ENCODE measurements at regions not wholly inside any gene's neighbourhood (a gene's known extent, or its start where the extent isn't known, plus 50 kb on each side); places are given as distances from the start of the nearest gene placed in this dataset.

- Mint-ChIP-seq H3K4me1 (ENCODE audit: low read depth) (no peaks in the 10 kb centered on the region), H3K4me3 (no peak overlapping the region), H3K36me3 (ENCODE audit: insufficient read depth in 2 of 2) (peaks cover 0 to 1% of the 10 kb centered on the region in 2 donors), H3K27me3 (ENCODE audit: low read depth) (no peaks in the 10 kb centered on the region), H3K27ac (no peak overlapping the region), H3K9me3 (peaks cover 0 to 6% of the 10 kb centered on the region in 2 donors)
- DNase-seq (no peak), ATAC-seq (replicated peaks in 1 of 2) (no peak)
Observed at GRCh38 chr11:28992996-28993395, 884.8 kb downstream of the METTL15 start.

GRCh38 chr11:28984231-28984630, 876.0 kb downstream of the METTL15 start:
- no peaks in the 10 kb centered on the region for H3K27me3 Mint-ChIP-seq (ENCODE audit: low read depth)

GRCh38 chr11:28983780-28984179, 875.6 kb downstream of the METTL15 start:
- DNase-seq (no peak), ATAC-seq (replicated peaks in 1 of 2) (no peak)
- Mint-ChIP-seq H3K36me3 (ENCODE audit: insufficient read depth in 2 of 2) (no peaks in the 10 kb centered on the region), H3K27ac (no peak overlapping the region), H3K9me3 (peaks cover 0 to 3% of the 10 kb centered on the region in 2 donors), H3K27me3 (ENCODE audit: low read depth) (no peaks in the 10 kb centered on the region), H3K4me1 (ENCODE audit: low read depth) (no peaks in the 10 kb centered on the region), H3K4me3 (no peak overlapping the region)

More at GRCh38 chr11:28984231-28984630, 876.0 kb downstream of the METTL15 start:
- Mint-ChIP-seq H3K9me3 (peaks cover 0 to 3% of the 10 kb centered on the region in 2 donors), H3K4me3 (no peak overlapping the region), H3K27ac (no peak overlapping the region), H3K36me3 (ENCODE audit: insufficient read depth in 2 of 2) (no peaks in the 10 kb centered on the region), H3K4me1 (ENCODE audit: low read depth) (no peaks in the 10 kb centered on the region)
- ATAC-seq (replicated peaks in 1 of 2) (no peak), DNase-seq (no peak)

- no peak for ATAC-seq (replicated peaks in 1 of 2)
- no peaks in the 10 kb centered on the region for H3K4me1 Mint-ChIP-seq (ENCODE audit: low read depth)
- H3K36me3 Mint-ChIP-seq (ENCODE audit: insufficient read depth in 2 of 2), result no peaks in the 10 kb centered on the region
Observed at GRCh38 chr11:28981381-28981780, 873.2 kb downstream of the METTL15 start.

GRCh38 chr11:28976801-28977145, 868.6 kb downstream of the METTL15 start:
- Mint-ChIP-seq H3K27ac (no peak overlapping the region), H3K36me3 (ENCODE audit: insufficient read depth in 2 of 2) (no peaks in the 10 kb centered on the region), H3K27me3 (ENCODE audit: low read depth) (no peaks in the 10 kb centered on the region), H3K4me1 (ENCODE audit: low read depth) (no peaks in the 10 kb centered on the region), H3K9me3 (peaks cover 8 to 10% of the 10 kb centered on the region in 2 donors), H3K4me3 (no peak overlapping the region)
- ATAC-seq (replicated peaks in 1 of 2) (no peak), DNase-seq (no peak)

More at GRCh38 chr11:28981381-28981780, 873.2 kb downstream of the METTL15 start:
- Mint-ChIP-seq H3K27ac (no peak overlapping the region), H3K27me3 (ENCODE audit: low read depth) (no peaks in the 10 kb centered on the region), H3K4me3 (no peak overlapping the region), H3K9me3 (peaks cover 0 to 5% of the 10 kb centered on the region in 2 donors)
- DNase-seq, result no peak

- DNase-seq (no peak), ATAC-seq (replicated peaks in 1 of 2) (no peak)
- H3K27ac Mint-ChIP-seq, result no peak overlapping the region
- H3K4me1 Mint-ChIP-seq (ENCODE audit: low read depth), result no peaks in the 10 kb centered on the region
- H3K9me3 Mint-ChIP-seq, result peaks cover 8 to 10% of the 10 kb centered on the region in 2 donors
- H3K4me3 Mint-ChIP-seq, result no peak overlapping the region
- H3K27me3 Mint-ChIP-seq (ENCODE audit: low read depth), result no peaks in the 10 kb centered on the region
- no peaks in the 10 kb centered on the region for H3K36me3 Mint-ChIP-seq (ENCODE audit: insufficient read depth in 2 of 2)
Observed at GRCh38 chr11:28976012-28976800, 868.0 kb downstream of the METTL15 start.

- Mint-ChIP-seq H3K9me3 (peaks cover 8 to 10% of the 10 kb centered on the region in 2 donors), H3K27ac (no peak overlapping the region), H3K27me3 (ENCODE audit: low read depth) (no peaks in the 10 kb centered on the region), H3K36me3 (ENCODE audit: insufficient read depth in 2 of 2) (no peaks in the 10 kb centered on the region), H3K4me1 (ENCODE audit: low read depth) (no peaks in the 10 kb centered on the region), H3K4me3 (no peak overlapping the region)
- ATAC-seq (replicated peaks in 1 of 2) (no peak), DNase-seq (no peak)
Observed at GRCh38 chr11:28969832-28970231, 861.6 kb downstream of the METTL15 start.

GRCh38 chr11:28966951-28967350, 858.8 kb downstream of the METTL15 start:
- H3K36me3 Mint-ChIP-seq (ENCODE audit: insufficient read depth in 2 of 2), result no peaks in the 10 kb centered on the region
- no peak overlapping the region for H3K4me3 Mint-ChIP-seq

GRCh38 chr11:28965819-28966218, 857.6 kb downstream of the METTL15 start:
- DNase-seq, result no peak
- Mint-ChIP-seq H3K36me3 (ENCODE audit: insufficient read depth in 2 of 2) (no peaks in the 10 kb centered on the region), H3K27ac (no peak overlapping the region), H3K27me3 (ENCODE audit: low read depth) (no peaks in the 10 kb centered on the region), H3K4me3 (no peak overlapping the region), H3K4me1 (ENCODE audit: low read depth) (no peaks in the 10 kb centered on the region), H3K9me3 (peaks cover 10% of the 10 kb centered on the region in 2 donors)
- ATAC-seq (replicated peaks in 1 of 2), result no peak

More at GRCh38 chr11:28966951-28967350, 858.8 kb downstream of the METTL15 start:
- Mint-ChIP-seq H3K4me1 (ENCODE audit: low read depth) (no peaks in the 10 kb centered on the region), H3K27me3 (ENCODE audit: low read depth) (no peaks in the 10 kb centered on the region), H3K9me3 (peaks cover 8 to 10% of the 10 kb centered on the region in 2 donors), H3K27ac (no peak overlapping the region)
- ATAC-seq (replicated peaks in 1 of 2) (no peak), DNase-seq (no peak)

- Mint-ChIP-seq H3K27me3 (ENCODE audit: low read depth) (no peaks in the 10 kb centered on the region), H3K4me1 (ENCODE audit: low read depth) (no peaks in the 10 kb centered on the region)
Observed at GRCh38 chr11:28964811-28965210, 856.6 kb downstream of the METTL15 start.

GRCh38 chr11:28963187-28963586, 855.0 kb downstream of the METTL15 start:
- DNase-seq (no peak), ATAC-seq (replicated peaks in 1 of 2) (no peak)
- Mint-ChIP-seq H3K4me1 (ENCODE audit: low read depth) (no peaks in the 10 kb centered on the region), H3K27me3 (ENCODE audit: low read depth) (no peaks in the 10 kb centered on the region), H3K4me3 (no peak overlapping the region), H3K9me3 (peaks cover 6% of the 10 kb centered on the region in 2 donors), H3K36me3 (ENCODE audit: insufficient read depth in 2 of 2) (no peaks in the 10 kb centered on the region), H3K27ac (no peak overlapping the region)

More at GRCh38 chr11:28964811-28965210, 856.6 kb downstream of the METTL15 start:
- DNase-seq (no peak), ATAC-seq (replicated peaks in 1 of 2) (no peak)
- peaks cover 6 to 8% of the 10 kb centered on the region in 2 donors for H3K9me3 Mint-ChIP-seq
- H3K27ac Mint-ChIP-seq, result no peak overlapping the region
- no peak overlapping the region for H3K4me3 Mint-ChIP-seq
- H3K36me3 Mint-ChIP-seq (ENCODE audit: insufficient read depth in 2 of 2), result no peaks in the 10 kb centered on the region

- H3K36me3 Mint-ChIP-seq (ENCODE audit: insufficient read depth in 2 of 2), result no peaks in the 10 kb centered on the region
- H3K4me1 Mint-ChIP-seq (ENCODE audit: low read depth), result no peaks in the 10 kb centered on the region
- no peak for ATAC-seq (replicated peaks in 1 of 2)
- peaks cover 3 to 6% of the 10 kb centered on the region in 2 donors for H3K9me3 Mint-ChIP-seq
- no peaks in the 10 kb centered on the region for H3K27me3 Mint-ChIP-seq (ENCODE audit: low read depth)
- H3K4me3 Mint-ChIP-seq, result no peak overlapping the region
- DNase-seq, result no peak
- no peak overlapping the region for H3K27ac Mint-ChIP-seq
Observed at GRCh38 chr11:28962502-28962901, 854.3 kb downstream of the METTL15 start.

- H3K36me3 Mint-ChIP-seq (ENCODE audit: insufficient read depth in 2 of 2), result no peaks in the 10 kb centered on the region
- H3K9me3 Mint-ChIP-seq, result peaks cover 0 to 6% of the 10 kb centered on the region in 2 donors
- H3K27ac Mint-ChIP-seq, result no peak overlapping the region
- no peaks in the 10 kb centered on the region for H3K4me1 Mint-ChIP-seq (ENCODE audit: low read depth)
- H3K4me3 Mint-ChIP-seq, result no peak overlapping the region
- ATAC-seq (replicated peaks in 1 of 2) (no peak), DNase-seq (no peak)
- no peaks in the 10 kb centered on the region for H3K27me3 Mint-ChIP-seq (ENCODE audit: low read depth)
Observed at GRCh38 chr11:28961726-28962125, 853.5 kb downstream of the METTL15 start.

- H3K27me3 Mint-ChIP-seq (ENCODE audit: low read depth), result no peaks in the 10 kb centered on the region
- peaks cover 5 to 6% of the 10 kb centered on the region in 2 donors for H3K9me3 Mint-ChIP-seq
- ATAC-seq (replicated peaks in 1 of 2) (no peak), DNase-seq (no peak)
- no peaks in the 10 kb centered on the region for H3K4me1 Mint-ChIP-seq (ENCODE audit: low read depth)
- no peaks in the 10 kb centered on the region for H3K36me3 Mint-ChIP-seq (ENCODE audit: insufficient read depth in 2 of 2)
- H3K4me3 Mint-ChIP-seq, result no peak overlapping the region
- H3K27ac Mint-ChIP-seq, result no peak overlapping the region
Observed at GRCh38 chr11:28956446-28956845, 848.3 kb downstream of the METTL15 start.
